H1 (cell line): ENCODE measurements at regions not wholly inside any gene's neighbourhood (a gene's known extent, or its start where the extent isn't known, plus 50 kb on each side); places are given as distances from the start of the nearest gene placed in this dataset.

Experiments
- CTCF ChIA-PET: fragments of 300-600 bp; sonication (Branson Sonifier 250); formaldehyde crosslinking; loops from one replicate; lab custom pipeline; 2021; ENCODE audit not compliant: partially characterized antibody; lab: Charles Lee
- POLR2A ChIA-PET: fragments of 300-600 bp; sonication (Branson Sonifier 250); formaldehyde crosslinking; loops from one replicate; lab custom pipeline; 2021; ENCODE audit warnings: inconsistent platforms; ENCODE audit not compliant: partially characterized antibody; lab: Charles Lee
- DNase-seq, 2 experiments: peaks; one replicate each; pipeline versions ENCODE4 v3.0.0 to v3.0.0-alpha.2; 2010 to 2022; ENCODE audit warnings: low spot score in 2 of 2, low read depth in 1 of 2, mixed read lengths in 1 of 2
- FAIRE-seq: peaks from 2 replicates; lab custom pipeline; 2011; peaks lifted over from hg19 to GRCh38; lab: Jason Lieb, UNC
- H2AFZ ChIP-seq: 2 replicates; pipeline ENCODE4 v1.8.1; 2012; ENCODE audit warnings: low read length, inconsistent platforms
- H2AK5ac ChIP-seq: 2 replicates; pipeline ENCODE4 v1.6.1; 2013; ENCODE audit warnings: low read depth, low read length
- H2BK120ac ChIP-seq: replicated peaks from 2 replicates; pipeline ENCODE3; 2013; ENCODE audit warnings: low read depth, low read length, inconsistent platforms
- H2BK12ac ChIP-seq: 2 replicates; pipeline ENCODE4 v1.6.1; 2013; ENCODE audit warnings: low read depth, low read length
- H2BK15ac ChIP-seq: 2 replicates; pipeline ENCODE4 v1.6.1; 2013; ENCODE audit warnings: low read length
- H2BK20ac ChIP-seq: 2 replicates; pipeline ENCODE4 v1.6.1; 2013; ENCODE audit warnings: low read length
- H2BK5ac ChIP-seq: 2 replicates; pipeline ENCODE4 v1.6.1; 2013; ENCODE audit warnings: low read depth, low read length
- H3K14ac ChIP-seq: 2 replicates; pipeline ENCODE4 v1.6.1; 2013; ENCODE audit warnings: inconsistent platforms; ENCODE audit not compliant: insufficient read length
- H3K18ac ChIP-seq: 2 replicates; pipeline ENCODE4 v1.6.1; 2013; ENCODE audit warnings: low read length; ENCODE audit errors: extremely low read depth
- H3K23ac ChIP-seq: 2 replicates; pipeline ENCODE4 v1.6.1; 2013; ENCODE audit warnings: inconsistent platforms; ENCODE audit not compliant: insufficient read length
- H3K23me2 ChIP-seq: 2 replicates; pipeline ENCODE4 v1.6.1; 2013; ENCODE audit warnings: low read depth, low read length
- H3K27ac ChIP-seq: 2 replicates; pipeline ENCODE4 v1.6.1; 2011; ENCODE audit warnings: low read depth, low read length, inconsistent platforms
- H3K27me3 ChIP-seq, 4 experiments: replicated peaks in 1 of 4; 1 replicate in 1 of 4; 2 replicates in 3 of 4; pipeline versions ENCODE4 v1.6.1 to v1.8.1; 2011 to 2013; ENCODE audit warnings: low read length in 3 of 4, mild to moderate bottlenecking in 3 of 4, inconsistent platforms in 2 of 4, mixed read lengths in 2 of 4, moderate library complexity in 1 of 4; ENCODE audit not compliant: control insufficient read depth in 3 of 4, insufficient read depth in 3 of 4; ENCODE audit errors: extremely low read depth in 1 of 4
- H3K36me3 ChIP-seq, 4 experiments: 2 replicates each; pipeline versions ENCODE4 v1.6.1 to v1.8.1; 2011 to 2013; ENCODE audit warnings: mild to moderate bottlenecking in 4 of 4, low read length in 3 of 4, moderate library complexity in 2 of 4, control low read depth in 1 of 4, inconsistent platforms in 1 of 4; ENCODE audit not compliant: insufficient read depth in 4 of 4, control insufficient read depth in 2 of 4
- H3K4ac ChIP-seq: replicated peaks from 2 replicates; pipeline ENCODE3; 2013; ENCODE audit warnings: low read length, low read depth, mixed read lengths, inconsistent platforms; ENCODE audit not compliant: insufficient read length
- H3K4me1 ChIP-seq, 4 experiments: replicated peaks in 1 of 4; 1 replicate in 1 of 4; 2 replicates in 3 of 4; pipeline versions ENCODE4 v1.6.1 to v1.8.1; 2011 to 2013; ENCODE audit warnings: low read length in 3 of 4, inconsistent platforms in 2 of 4, mixed read lengths in 1 of 4; ENCODE audit not compliant: insufficient read depth in 4 of 4, control insufficient read depth in 3 of 4
- H3K4me2 ChIP-seq, 2 experiments: 2 replicates each; pipeline versions ENCODE4 v1.6.1 to v1.8.1; 2011 to 2013; ENCODE audit warnings: low read depth in 2 of 2, low read length in 2 of 2, control low read depth in 1 of 2, inconsistent platforms in 1 of 2, mild to moderate bottlenecking in 1 of 2; ENCODE audit not compliant: insufficient read depth in 1 of 2
- H3K4me3 ChIP-seq, 4 experiments: fragments of 200-600, 300-600 bp in 1 of 4; sonication (generic), shearing (Covaris generic), sonication (Bioruptor Twin) in 1 of 4; 2 replicates each; pipeline versions ENCODE4 v1.5.1 to v1.8.1; 2011 to 2016; ENCODE audit warnings: low read length in 4 of 4, low read depth in 3 of 4, control low read depth in 2 of 4, inconsistent platforms in 2 of 4, mild to moderate bottlenecking in 2 of 4, mixed read lengths in 1 of 4, moderate library complexity in 1 of 4; ENCODE audit not compliant: insufficient read depth in 2 of 4; ENCODE audit errors: extremely low read depth in 1 of 4
- H3K56ac ChIP-seq: replicated peaks from 2 replicates; pipeline ENCODE3; 2013; ENCODE audit warnings: low read depth, mild to moderate bottlenecking, mixed read lengths, low read length, inconsistent platforms; ENCODE audit not compliant: insufficient read length
- H3K79me1 ChIP-seq: 2 replicates; pipeline ENCODE4 v1.6.1; 2013; ENCODE audit warnings: low read depth, low read length, control low read depth
- H3K79me2 ChIP-seq, 2 experiments: 2 replicates each; pipeline versions ENCODE4 v1.6.1 to v1.8.1; 2012 to 2013; ENCODE audit warnings: low read length in 2 of 2, mild to moderate bottlenecking in 2 of 2, inconsistent platforms in 1 of 2; ENCODE audit not compliant: insufficient read depth in 2 of 2, control insufficient read depth in 1 of 2
- H3K9ac ChIP-seq, 4 experiments: replicated peaks in 1 of 4; 1 replicate in 1 of 4; 2 replicates in 3 of 4; pipeline versions ENCODE4 v1.6.1 to v1.8.1; 2011 to 2013; ENCODE audit warnings: low read depth in 3 of 4, low read length in 3 of 4, control low read depth in 2 of 4, mild to moderate bottlenecking in 2 of 4, moderate library complexity in 2 of 4, inconsistent platforms in 1 of 4; ENCODE audit errors: extremely low read depth in 1 of 4
- H3K9me3 ChIP-seq, 2 experiments: 2 replicates each; pipeline versions ENCODE4 v1.6.1 to v1.8.1; 2012 to 2013; ENCODE audit warnings: mild to moderate bottlenecking in 2 of 2, moderate library complexity in 2 of 2, control low read depth in 1 of 2, inconsistent platforms in 1 of 2, low read depth in 1 of 2, low read length in 1 of 2, mixed read lengths in 1 of 2; ENCODE audit not compliant: insufficient read depth in 2 of 2
- H4K20me1 ChIP-seq, 2 experiments: replicated peaks in 1 of 2; 2 replicates each; pipeline versions ENCODE3 to v1.8.1; 2011 to 2013; ENCODE audit warnings: inconsistent platforms in 2 of 2, low read length in 2 of 2, mild to moderate bottlenecking in 1 of 2; ENCODE audit not compliant: insufficient read depth in 2 of 2, control insufficient read depth in 1 of 2
- H4K5ac ChIP-seq: 2 replicates; pipeline ENCODE4 v1.6.1; 2013; ENCODE audit warnings: low read length, low read depth, mixed read lengths, inconsistent platforms; ENCODE audit not compliant: insufficient read length
- H4K8ac ChIP-seq: 2 replicates; pipeline ENCODE4 v1.8.0; 2013; ENCODE audit warnings: mild to moderate bottlenecking, moderate library complexity, low read length, inconsistent platforms; ENCODE audit not compliant: insufficient read depth; ENCODE audit errors: extremely low read depth
- H4K91ac ChIP-seq: replicated peaks from 2 replicates; pipeline ENCODE3; 2013; ENCODE audit warnings: low read length, mixed read lengths, inconsistent platforms; ENCODE audit not compliant: insufficient read length
- CEBPB ChIP-seq: IDR thresholded peaks from 2 replicates; pipeline ENCODE4 v1.6.1; 2012; ENCODE audit warnings: low read depth, low read length
- CREB1 ChIP-seq: IDR thresholded peaks from 2 replicates; pipeline ENCODE4 v1.6.1; 2012; ENCODE audit warnings: inconsistent platforms
- FOSL1 ChIP-seq: IDR thresholded peaks from 2 replicates; pipeline ENCODE4 v1.6.1; 2011; ENCODE audit warnings: mild to moderate bottlenecking, low read depth, low read length, moderate library complexity; ENCODE audit not compliant: insufficient read depth
- RAD21 ChIP-seq, 2 experiments: IDR thresholded peaks in 1 of 2; conservative IDR thresholded peaks in 1 of 2; 2 replicates each; pipeline ENCODE4 v1.6.1; 2011; ENCODE audit warnings: low read depth in 2 of 2, low read length in 2 of 2, improper control_type of control experiment in 1 of 2, inconsistent platforms in 1 of 2, mild to moderate bottlenecking in 1 of 2, moderate library complexity in 1 of 2
- RNF2 ChIP-seq: fragments of 200-900, 300-1000 bp; sonication (generic); IDR thresholded peaks from 2 replicates; pipeline ENCODE4 v1.7.1; 2016; ENCODE audit warnings: borderline replicate concordance, low read depth, mild to moderate bottlenecking, antibody characterized with exemption, low read length; ENCODE audit not compliant: poor library complexity, severe bottlenecking; ENCODE audit errors: missing control alignments
- SP1 ChIP-seq: IDR thresholded peaks from 2 replicates; pipeline ENCODE4 v1.6.1; 2011; ENCODE audit warnings: low read depth, low read length
- WGBS, 2 experiments: shearing (Covaris generic) in 1 of 2; methylation state at CpG; one replicate each; pipeline versions ENCODE4 v1.1.6 to v1.1.7; 2013 to 2015; ENCODE audit warnings: low lambda C conversion rate in 2 of 2, mixed read lengths in 2 of 2, inconsistent platforms in 1 of 2, low coverage in 1 of 2, missing lambda C conversion rate in 1 of 2; ENCODE audit not compliant: insufficient replicate concordance in 2 of 2, insufficient coverage in 1 of 2, insufficient read length in 1 of 2; ENCODE audit errors: extremely low coverage in 1 of 2, missing lambda C conversion rate in 1 of 2; 5-methylcytosine and 5-hydroxymethylcytosine counted together

DNA sequence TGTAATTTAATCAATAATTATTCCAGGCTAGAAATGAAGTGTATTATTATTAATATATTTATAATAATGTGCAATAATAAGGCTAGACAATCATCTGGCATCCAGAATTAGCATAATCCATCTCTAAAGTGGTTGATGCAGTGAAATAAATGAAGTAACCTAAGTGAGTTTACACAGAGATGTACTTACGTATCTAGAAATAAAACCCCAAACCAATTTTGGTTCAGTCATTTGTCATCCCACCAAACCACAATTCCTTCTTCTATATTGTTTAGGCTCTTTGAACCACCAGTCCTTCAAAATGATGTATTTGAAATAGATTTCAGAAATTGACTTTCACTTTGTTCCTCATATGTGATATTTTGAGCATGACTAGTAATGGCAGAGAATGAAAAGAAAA, 247.6 kb upstream of the MIR17HG start:
- Histone ChIP-seq H3K36me3 (no peaks in the 10 kb centered on the region), H2BK5ac (no peak overlapping the region), H3K79me1 (no peaks in the 10 kb centered on the region), H3K4me3 (no peak overlapping the region), H3K27me3 (peaks cover 0 to 1% (median 0%) of the 10 kb centered on the region in 4 experiments; a peak in 1 of 7 replicates), H4K8ac (no peak overlapping the region), H3K9me3 (no peaks in the 10 kb centered on the region), H3K4me2 (no peak overlapping the region), H3K18ac (no peak overlapping the region), H3K14ac (no peak overlapping the region), H2AK5ac (no peak overlapping the region), H3K23me2 (no peaks in the 10 kb centered on the region), H4K20me1 (no peaks in the 10 kb centered on the region), H3K23ac (no peak overlapping the region), H4K5ac (no peak overlapping the region), H3K56ac (no peak overlapping the region), H3K27ac (no peak overlapping the region), H3K79me2 (no peaks in the 10 kb centered on the region), H3K4ac (no peak overlapping the region), H2AFZ (no peak overlapping the region), H3K4me1 (no peaks in the 10 kb centered on the region), H2BK15ac (no peak overlapping the region), H3K9ac (no peak overlapping the region), H2BK12ac (no peak overlapping the region), H2BK120ac (no peak overlapping the region), H4K91ac (no peak overlapping the region), H2BK20ac (no peak overlapping the region)
- ChIA-PET POLR2A (no interaction called here), CTCF (no interaction called here)
- FAIRE-seq (no peak), DNase-seq (no peak)
- 94% methylated on average over 1 of the region's 1 CpG; no CpG with 5 or more reads in 1 of the 2 experiments for WGBS, 2 experiments
- TF ChIP-seq SP1 = no peak
- no peak for TF ChIP-seq RAD21 (IDR thresholded peaks at IDR 0.05 in 1 of 2, conservative IDR thresholded peaks at IDR 0.05 in 1 of 2; ENCODE audit: low read depth in 2 of 2, low read length in 2 of 2)
- no peak for TF ChIP-seq RNF2
- no peak for TF ChIP-seq FOSL1
- no peak for TF ChIP-seq CREB1
- TF ChIP-seq CEBPB = no peak
